IMR-90 (cell line): ENCODE measurements at regions not wholly inside any gene's neighbourhood (a gene's known extent, or its start where the extent isn't known, plus 50 kb on each side); places are given as distances from the start of the nearest gene placed in this dataset.

Experiments
- ATAC-seq: fragments of 200-7000 bp; cut with Tn5 transposase; 2 replicates; pipeline ENCODE4 v1.9.1; 2020; ENCODE audit warnings: low read depth, mild to moderate bottlenecking, moderate library complexity
- BruUV-seq: library from RNA; stranded (reverse); fragments of 400-500 nt; replicated peaks from 2 replicates; lab custom pipeline; 2021; lab: Mats Ljungman, UMichigan
- CTCF ChIA-PET: fragments of 300-600 bp; formaldehyde crosslinking; extraction: SDS; loops from one replicate; lab custom pipeline; 2021; ENCODE audit warnings: antibody characterized with exemption; lab: Yijun Ruan, JAX
- POLR2A ChIA-PET: fragments of 300-600 bp; sonication (Branson Sonifier 250); formaldehyde crosslinking; loops from one replicate; lab custom pipeline; 2022; ENCODE audit warnings: antibody characterized with exemption; ENCODE audit not compliant: unreplicated experiment; lab: Charles Lee
- DNase-seq: peaks from one replicate; pipeline ENCODE4 v3.0.0; 2013
- H2AFZ ChIP-seq: replicated peaks from 2 replicates; pipeline ENCODE3; 2013; ENCODE audit warnings: low read length, mild to moderate bottlenecking; ENCODE audit not compliant: poor library complexity
- H2AK5ac ChIP-seq: 2 replicates; pipeline ENCODE4 v1.6.1; 2013; ENCODE audit warnings: low read depth, low read length, inconsistent platforms
- H2AK9ac ChIP-seq: replicated peaks from 2 replicates; pipeline ENCODE3; 2013; ENCODE audit warnings: mild to moderate bottlenecking, low read depth, low read length, moderate library complexity; ENCODE audit not compliant: poor library complexity
- H2BK120ac ChIP-seq: 2 replicates; pipeline ENCODE4 v1.6.1; 2013; ENCODE audit warnings: low read depth, low read length, inconsistent platforms
- H2BK15ac ChIP-seq: 3 replicates; pipeline ENCODE4 v1.6.1; 2013; ENCODE audit warnings: low read depth, low read length, inconsistent platforms
- H2BK20ac ChIP-seq: 2 replicates; pipeline ENCODE4 v1.6.1; 2013; ENCODE audit warnings: low read depth, mild to moderate bottlenecking, inconsistent platforms, low read length, moderate library complexity
- H2BK5ac ChIP-seq: 2 replicates; pipeline ENCODE4 v1.6.1; 2013; ENCODE audit warnings: mild to moderate bottlenecking, low read depth, low read length, inconsistent platforms; ENCODE audit not compliant: poor library complexity, severe bottlenecking
- H3K14ac ChIP-seq: replicated peaks from 2 replicates; pipeline ENCODE4 v1.6.1; 2013; ENCODE audit warnings: low read depth, low read length, inconsistent platforms
- H3K18ac ChIP-seq: 2 replicates; pipeline ENCODE4 v1.6.1; 2013; ENCODE audit warnings: low read depth, low read length, control low read depth
- H3K23ac ChIP-seq: 2 replicates; pipeline ENCODE4 v1.6.1; 2013; ENCODE audit warnings: low read depth, low read length, inconsistent platforms
- H3K27ac ChIP-seq: 2 replicates; pipeline ENCODE4 v1.5.1; 2013; ENCODE audit warnings: mild to moderate bottlenecking, control low read depth, low read length; ENCODE audit not compliant: insufficient read depth
- H3K27me3 ChIP-seq: 2 replicates; pipeline ENCODE4 v1.6.1; 2013; ENCODE audit warnings: low read length; ENCODE audit not compliant: control insufficient read depth, insufficient read depth
- H3K36me3 ChIP-seq: 2 replicates; pipeline ENCODE4 v1.6.1; 2013; ENCODE audit warnings: low read length, mixed read lengths; ENCODE audit not compliant: control insufficient read depth, insufficient read depth
- H3K4ac ChIP-seq: 2 replicates; pipeline ENCODE4 v1.6.1; 2013; ENCODE audit warnings: low read depth, low read length, inconsistent platforms
- H3K4me1 ChIP-seq: 2 replicates; pipeline ENCODE4 v1.6.1; 2013; ENCODE audit warnings: low read length, mixed read lengths; ENCODE audit not compliant: control insufficient read depth, insufficient read depth
- H3K4me2 ChIP-seq: 2 replicates; pipeline ENCODE4 v1.6.1; 2013; ENCODE audit warnings: low read depth, mild to moderate bottlenecking, control low read depth, low read length, moderate library complexity
- H3K4me3 ChIP-seq: 2 replicates; pipeline ENCODE4 v1.5.1; 2013; ENCODE audit warnings: low read depth, mild to moderate bottlenecking, control low read depth, low read length, moderate library complexity; ENCODE audit not compliant: insufficient read depth
- H3K56ac ChIP-seq: 2 replicates; pipeline ENCODE4 v1.6.1; 2013; ENCODE audit warnings: low read length, inconsistent platforms; ENCODE audit not compliant: insufficient read depth; ENCODE audit errors: extremely low read depth
- H3K79me1 ChIP-seq, 2 experiments: 2 replicates each; pipeline ENCODE4 v1.6.1; 2013; ENCODE audit warnings: low read length in 2 of 2, inconsistent platforms in 1 of 2, low read depth in 1 of 2
- H3K9ac ChIP-seq: 2 replicates; pipeline ENCODE4 v1.6.1; 2013; ENCODE audit warnings: low read depth, low read length, control low read depth
- H3K9me1 ChIP-seq: 2 replicates; pipeline ENCODE4 v1.6.1; 2013; ENCODE audit warnings: low read length, inconsistent platforms; ENCODE audit not compliant: insufficient read depth
- H3K9me3 ChIP-seq: 2 replicates; pipeline ENCODE4 v1.6.1; 2013; ENCODE audit warnings: low read length; ENCODE audit not compliant: control insufficient read depth, insufficient read depth
- H4K20me1 ChIP-seq: 2 replicates; pipeline ENCODE4 v1.6.1; 2013; ENCODE audit warnings: low read length, inconsistent platforms; ENCODE audit not compliant: insufficient read depth
- H4K5ac ChIP-seq: 2 replicates; pipeline ENCODE4 v1.6.1; 2013; ENCODE audit warnings: mild to moderate bottlenecking, low read depth, low read length, control low read depth
- H4K8ac ChIP-seq, 2 experiments: 2 replicates each; pipeline ENCODE4 v1.6.1; 2013; ENCODE audit warnings: low read depth in 2 of 2, low read length in 2 of 2, control low read depth in 1 of 2, inconsistent platforms in 1 of 2
- H4K91ac ChIP-seq: 2 replicates; pipeline ENCODE4 v1.6.1; 2013; ENCODE audit warnings: low read depth, low read length, inconsistent platforms; ENCODE audit not compliant: insufficient read depth
- BHLHE40 ChIP-seq: fragments of 150-350 bp; IDR thresholded peaks from 2 replicates; pipeline ENCODE4 v1.6.1; 2016; ENCODE audit warnings: mild to moderate bottlenecking, low read depth, low read length
- CHD1 ChIP-seq: IDR thresholded peaks from 2 replicates; pipeline ENCODE4 v1.6.1; 2012; ENCODE audit warnings: low read depth, low read length, improper control_type of control experiment
- MAFK ChIP-seq: IDR thresholded peaks from 2 replicates; pipeline ENCODE4 v1.6.1; 2012; ENCODE audit warnings: low read depth, low read length, improper control_type of control experiment
- RFX5 ChIP-seq: IDR thresholded peaks from 2 replicates; pipeline ENCODE4 v1.8.0; 2012; ENCODE audit warnings: low read depth, mild to moderate bottlenecking, low read length, moderate library complexity
- SMC3 ChIP-seq: fragments of 150-350 bp; IDR thresholded peaks from 2 replicates; pipeline ENCODE4 v1.6.1; 2016; ENCODE audit warnings: low read depth, mild to moderate bottlenecking, antibody characterized with exemption, low read length, moderate library complexity
- USF2 ChIP-seq: fragments of 150-350 bp; IDR thresholded peaks from 2 replicates; pipeline ENCODE4 v1.6.1; 2017; ENCODE audit warnings: mild to moderate bottlenecking, antibody characterized with exemption, low read length, low read depth
- dilution Hi-C: fragments of 300-500 bp; cut with HindIII; formaldehyde crosslinking; loops from one replicate; pipeline ENCODE4 v1.14.3; 2018; ENCODE audit warnings: low sequenced_read_pairs; ENCODE audit not compliant: unreplicated experiment
- in situ Hi-C: fragments of 300-500 bp; cut with MboI; formaldehyde crosslinking; loops from 3 replicates; pipeline ENCODE4 v1.14.3; 2019; ENCODE audit warnings: low sequenced_read_pairs, inconsistent platforms, mixed read lengths
- intact Hi-C: fragments of 100-400 bp; cut with micrococcal nuclease; formaldehyde crosslinking; loops from 2 replicates; pipeline ENCODE4 v1.10.0; 2022

GRCh38 chr21:19218163-19218562, 814.6 kb upstream of the TMPRSS15 start:
- ChIA-PET CTCF (no interaction called here), POLR2A (no interaction called here)
- Histone ChIP-seq H2BK15ac (no peak overlapping the region), H2AK5ac (no peak overlapping the region), H3K4me2 (no peak overlapping the region), H3K79me1 (no peaks in the 10 kb centered on the region), H2AK9ac (no peak overlapping the region), H3K14ac (no peak overlapping the region), H4K91ac (no peak overlapping the region), H4K8ac (no peak overlapping the region), H2BK120ac (no peak overlapping the region), H3K9ac (no peak overlapping the region), H4K5ac (no peak overlapping the region), H3K27me3 (no peaks in the 10 kb centered on the region), H3K36me3 (no peaks in the 10 kb centered on the region), H2BK5ac (no peak overlapping the region), H3K4me3 (no peak overlapping the region), H3K27ac (no peak overlapping the region), H3K18ac (no peak overlapping the region), H3K4ac (no peak overlapping the region), H2AFZ (no peak overlapping the region), H3K4me1 (no peaks in the 10 kb centered on the region), H3K9me1 (no peaks in the 10 kb centered on the region), H2BK20ac (no peak overlapping the region), H3K9me3 (peaks cover 6% of the 10 kb centered on the region), H3K56ac (no peak overlapping the region), H3K23ac (no peak overlapping the region), H4K20me1 (no peaks in the 10 kb centered on the region)
- BruUV-seq = no TSS peak
- ATAC-seq (no peak), DNase-seq (no peak)
- intact Hi-C loops = no loop called here
- dilution Hi-C loops = no loop called here
- no peak for TF ChIP-seq USF2
- TF ChIP-seq MAFK = no peak
- no peak for TF ChIP-seq CHD1
- TF ChIP-seq BHLHE40 = no peak
- TF ChIP-seq SMC3 = no peak
- TF ChIP-seq RFX5 = no peak
- in situ Hi-C loops = no loop called here
